Inflammatory macrophage treated with lipopolysaccharide for 4 hours (primary cell): ENCODE measurements at regions not wholly inside any gene's neighbourhood (a gene's known extent, or its start where the extent isn't known, plus 50 kb on each side); places are given as distances from the start of the nearest gene placed in this dataset.
A peak's percentile ranks its signal among the peaks of the same experiment; 100 is the strongest.

Source experiments
- DNase-seq: peaks from one replicate; pipeline ENCODE4 v3.0.0-alpha.2; 2020

- DNase-seq = peak; percentile 71
Measured at GRCh38 chr6:2534406-2535042, 216.2 kb downstream of the MYLK4 start.

GRCh38 chr6:2531426-2532215 is 219.1 kb downstream of the MYLK4 start:
- peak; percentile 77 for DNase-seq

GRCh38 chr6:2529211-2529719 is 221.5 kb downstream of the MYLK4 start:
- DNase-seq = no peak

GRCh38 chr6:2528156-2528555 is 222.6 kb downstream of the MYLK4 start:
- no peak for DNase-seq

- DNase-seq = no peak
Measured at GRCh38 chr6:2526766-2527165, 224.0 kb downstream of the MYLK4 start.

GRCh38 chr6:2524090-2524489 is 226.6 kb downstream of the MYLK4 start:
- no peak for DNase-seq

GRCh38 chr6:2523061-2523460 is 227.7 kb downstream of the MYLK4 start:
- no peak for DNase-seq

- peak; percentile 64 for DNase-seq
Measured at GRCh38 chr6:2522521-2522920, 228.2 kb downstream of the MYLK4 start.

GRCh38 chr6:2517855-2518473 is 232.8 kb downstream of the MYLK4 start:
- DNase-seq = no peak

- DNase-seq = no peak
Measured at GRCh38 chr6:2517401-2517800, 233.3 kb downstream of the MYLK4 start.

GRCh38 chr6:2516059-2516458 is 234.7 kb downstream of the MYLK4 start:
- DNase-seq = no peak

GRCh38 chr6:2514965-2515543 is 235.7 kb downstream of the MYLK4 start:
- no peak for DNase-seq

- no peak for DNase-seq
Measured at GRCh38 chr6:2512802-2513201, 237.9 kb downstream of the MYLK4 start.

- DNase-seq = no peak
Measured at GRCh38 chr6:2510316-2510715, 240.4 kb downstream of the MYLK4 start.

- no peak for DNase-seq
Measured at GRCh38 chr6:2509711-2510110, 241.0 kb downstream of the MYLK4 start.

- DNase-seq = no peak
Measured at GRCh38 chr6:2508071-2508470, 242.7 kb downstream of the MYLK4 start.

GRCh38 chr6:2507521-2508037 is 243.1 kb downstream of the MYLK4 start:
- DNase-seq = no peak

GRCh38 chr6:2507016-2507415 is 243.7 kb downstream of the MYLK4 start:
- DNase-seq = no peak

GRCh38 chr6:2505624-2506023 is 245.1 kb downstream of the MYLK4 start:
- DNase-seq = no peak

- DNase-seq = no peak
Measured at GRCh38 chr6:2504495-2505064, 246.1 kb downstream of the MYLK4 start.

GRCh38 chr6:2503816-2504494 is 246.8 kb downstream of the MYLK4 start:
- peak; percentile 29 for DNase-seq

GRCh38 chr6:2502998-2503674 is 247.6 kb downstream of the MYLK4 start:
- no peak for DNase-seq
